GM21447 (cell line): ENCODE measurements at regions not wholly inside any gene's neighbourhood (a gene's known extent, or its start where the extent isn't known, plus 50 kb on each side); places are given as distances from the start of the nearest gene placed in this dataset.

ENCODE experiments used
- ATAC-seq: cut with Tn5 transposase; IDR thresholded peaks from one replicate; pipeline ENCODE4 v1.9.1; 2021; ENCODE audit not compliant: unreplicated experiment

GRCh38 chr5:56494300-56494731 lies 261.2 kb upstream of the ANKRD55 start:
- no peak for ATAC-seq

GRCh38 chr5:56493766-56494165 lies 260.6 kb upstream of the ANKRD55 start:
- no peak for ATAC-seq

GRCh38 chr5:56493308-56493707 lies 260.2 kb upstream of the ANKRD55 start:
- ATAC-seq: no peak

GRCh38 chr5:56492812-56493211 lies 259.7 kb upstream of the ANKRD55 start:
- no peak for ATAC-seq

- no peak for ATAC-seq
Measured at GRCh38 chr5:56490971-56491468, 257.9 kb upstream of the ANKRD55 start.

GRCh38 chr5:56489272-56489671 lies 256.1 kb upstream of the ANKRD55 start:
- no peak for ATAC-seq

- ATAC-seq: no peak
Measured at GRCh38 chr5:56487528-56488115, 254.5 kb upstream of the ANKRD55 start.

GRCh38 chr5:56482363-56482762 lies 249.2 kb upstream of the ANKRD55 start:
- no peak for ATAC-seq

- ATAC-seq: peak; percentile 45
Measured at GRCh38 chr5:56481428-56482357, 248.6 kb upstream of the ANKRD55 start.

GRCh38 chr5:56480705-56481427 lies 247.7 kb upstream of the ANKRD55 start:
- peak; percentile 13 for ATAC-seq

- peak; percentile 40 for ATAC-seq
Measured at GRCh38 chr5:56480078-56480704, 247.1 kb upstream of the ANKRD55 start.

- ATAC-seq: peak; percentile 31
Measured at GRCh38 chr5:56479696-56480077, 246.6 kb upstream of the ANKRD55 start.

GRCh38 chr5:56479126-56479525 lies 246.0 kb upstream of the ANKRD55 start:
- no peak for ATAC-seq

- ATAC-seq: no peak
Measured at GRCh38 chr5:56478062-56478461, 244.9 kb upstream of the ANKRD55 start.

GRCh38 chr5:56476487-56476856 lies 243.3 kb upstream of the ANKRD55 start:
- no peak for ATAC-seq

GRCh38 chr5:56475689-56476486 lies 242.8 kb upstream of the ANKRD55 start:
- ATAC-seq: no peak

- no peak for ATAC-seq
Measured at GRCh38 chr5:56471707-56472106, 238.6 kb upstream of the ANKRD55 start.

- ATAC-seq: no peak
Measured at GRCh38 chr5:56470007-56470406, 236.9 kb upstream of the ANKRD55 start.

GRCh38 chr5:56468277-56468676 lies 235.1 kb upstream of the ANKRD55 start:
- no peak for ATAC-seq

- no peak for ATAC-seq
Measured at GRCh38 chr5:56467176-56467717, 234.1 kb upstream of the ANKRD55 start.
